ENCODE measurements at regions not wholly inside any gene's neighbourhood (a gene's known extent, or its start where the extent isn't known, plus 50 kb on each side); places are given as distances from the start of the nearest gene placed in this dataset.

DNA sequence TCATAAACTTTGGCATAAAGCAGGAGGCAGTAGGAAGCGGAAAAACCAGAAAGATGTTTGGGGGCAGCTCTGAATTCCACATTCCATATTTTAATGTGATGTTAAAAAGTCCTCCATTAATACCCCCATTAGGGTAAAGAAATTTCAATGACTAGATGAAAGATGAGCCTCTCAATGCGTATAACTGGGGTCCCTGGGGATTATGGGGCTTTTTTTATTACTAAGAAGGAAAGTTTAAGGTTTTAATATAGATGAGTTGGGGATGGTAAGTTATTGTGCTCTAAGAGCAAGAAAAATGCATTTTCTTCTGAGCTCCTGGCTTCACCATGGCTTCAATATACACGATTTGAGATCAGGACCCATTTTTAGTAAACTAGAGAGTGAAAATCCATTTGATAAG lies 321.9 kb downstream of the CDK5RAP2 start:
- 61% methylated on average over 1 of the region's 3 CpGs for WGBS
- H4K8ac ChIP-seq (ENCODE audit: low read length): no peak overlapping the region
- H2BK120ac ChIP-seq (ENCODE audit: low read depth, low read length): no peak overlapping the region

GRCh38 chr9:120257483-120257882 lies 322.5 kb downstream of the CDK5RAP2 start:
- no peak for DNase-seq
- no peak overlapping the region for H3K18ac ChIP-seq (ENCODE audit: low read depth in 1 of 2, low read length in 2 of 2)
- no peaks in the 10 kb centered on the region for H3K4me1 ChIP-seq (ENCODE audit: control insufficient read depth, insufficient read depth, low read depth, low read length)
- H3K27ac ChIP-seq (ENCODE audit: low read length, poor library complexity, severe bottlenecking): no peak overlapping the region
- H3K9me3 ChIP-seq (ENCODE audit: control insufficient read depth, low read length): no peaks in the 10 kb centered on the region
- H2AK5ac ChIP-seq (ENCODE audit: low read length, severe bottlenecking): no peak overlapping the region
- WGBS: 72% methylated on average over 4 of the region's 6 CpGs
- H3K23ac ChIP-seq (ENCODE audit: low read length in 2 of 2): no peak overlapping the region
- H3K4ac ChIP-seq (ENCODE audit: low read depth in 1 of 2, low read length in 2 of 2): no peak overlapping the region
- no peak overlapping the region for H3K4me2 ChIP-seq (ENCODE audit: low read length, poor library complexity, severe bottlenecking)
- H3K36me3 ChIP-seq (ENCODE audit: control insufficient read depth in 1 of 2, insufficient read depth in 2 of 2, low read depth in 1 of 2, low read length in 2 of 2): no peaks in the 10 kb centered on the region
- no peak overlapping the region for H4K8ac ChIP-seq (ENCODE audit: low read length)
- no peak overlapping the region for H3K14ac ChIP-seq (ENCODE audit: low read length in 2 of 2)
- H4K91ac ChIP-seq (ENCODE audit: low read length): no peak overlapping the region
- H3K4me3 ChIP-seq (ENCODE audit: insufficient read depth in 1 of 2, low read depth in 1 of 2, low read length in 2 of 2): no peak overlapping the region
- no peak overlapping the region for H2BK15ac ChIP-seq (ENCODE audit: low read depth, poor library complexity, severe bottlenecking)
- no peak overlapping the region for H2BK120ac ChIP-seq (ENCODE audit: low read depth, low read length)
- no peaks in the 10 kb centered on the region for H3K79me1 ChIP-seq (replicated peaks; ENCODE audit: low read length, poor library complexity, severe bottlenecking)
- no peak overlapping the region for H2BK12ac ChIP-seq (ENCODE audit: low read length in 2 of 2)
- no peak overlapping the region for H2BK5ac ChIP-seq (ENCODE audit: low read depth, low read length, poor library complexity, severe bottlenecking)
- H3K27me3 ChIP-seq (ENCODE audit: control insufficient read depth in 1 of 2, insufficient read depth in 1 of 2, low read length in 2 of 2): peaks cover 0 to 30% of the 10 kb centered on the region in 2 experiments
- no peak overlapping the region for H2AFZ ChIP-seq (ENCODE audit: low read depth, low read length)
- H3K9ac ChIP-seq (ENCODE audit: low read length): no peak overlapping the region

More for the DNA sequence above, 321.9 kb downstream of the CDK5RAP2 start:
- Histone ChIP-seq H3K14ac (ENCODE audit: low read length in 2 of 2) (no peak overlapping the region), H3K4me3 (ENCODE audit: insufficient read depth in 1 of 2, low read depth in 1 of 2, low read length in 2 of 2) (no peak overlapping the region), H3K36me3 (ENCODE audit: control insufficient read depth in 1 of 2, insufficient read depth in 2 of 2, low read depth in 1 of 2, low read length in 2 of 2) (no peaks in the 10 kb centered on the region), H3K4me1 (ENCODE audit: control insufficient read depth, insufficient read depth, low read depth, low read length) (no peaks in the 10 kb centered on the region), H3K18ac (ENCODE audit: low read depth in 1 of 2, low read length in 2 of 2) (no peak overlapping the region), H3K4me2 (ENCODE audit: low read length, poor library complexity, severe bottlenecking) (no peak overlapping the region), H3K23ac (ENCODE audit: low read length in 2 of 2) (no peak overlapping the region), H2AFZ (ENCODE audit: low read depth, low read length) (no peak overlapping the region), H2BK5ac (ENCODE audit: low read depth, low read length, poor library complexity, severe bottlenecking) (no peak overlapping the region), H3K79me1 (replicated peaks; ENCODE audit: low read length, poor library complexity, severe bottlenecking) (no peaks in the 10 kb centered on the region), H4K91ac (ENCODE audit: low read length) (no peak overlapping the region), H3K9ac (ENCODE audit: low read length) (no peak overlapping the region), H3K9me3 (ENCODE audit: control insufficient read depth, low read length) (no peaks in the 10 kb centered on the region), H3K27ac (ENCODE audit: low read length, poor library complexity, severe bottlenecking) (no peak overlapping the region), H2BK12ac (ENCODE audit: low read length in 2 of 2) (no peak overlapping the region), H2BK15ac (ENCODE audit: low read depth, poor library complexity, severe bottlenecking) (no peak overlapping the region), H3K27me3 (ENCODE audit: control insufficient read depth in 1 of 2, insufficient read depth in 1 of 2, low read length in 2 of 2) (peaks cover 0 to 34% of the 10 kb centered on the region in 2 experiments), H2AK5ac (ENCODE audit: low read length, severe bottlenecking) (no peak overlapping the region), H3K4ac (ENCODE audit: low read depth in 1 of 2, low read length in 2 of 2) (no peak overlapping the region)
- DNase-seq: no peak

GRCh38 chr9:120256146-120256545 lies 323.8 kb downstream of the CDK5RAP2 start:
- no peak overlapping the region for H3K4ac ChIP-seq (ENCODE audit: low read depth in 1 of 2, low read length in 2 of 2)
- H3K36me3 ChIP-seq (ENCODE audit: control insufficient read depth in 1 of 2, insufficient read depth in 2 of 2, low read depth in 1 of 2, low read length in 2 of 2): no peaks in the 10 kb centered on the region
- H2BK5ac ChIP-seq (ENCODE audit: low read depth, low read length, poor library complexity, severe bottlenecking): no peak overlapping the region
- H3K27ac ChIP-seq (ENCODE audit: low read length, poor library complexity, severe bottlenecking): no peak overlapping the region
- H3K4me1 ChIP-seq (ENCODE audit: control insufficient read depth, insufficient read depth, low read depth, low read length): no peaks in the 10 kb centered on the region
- H3K79me1 ChIP-seq (replicated peaks; ENCODE audit: low read length, poor library complexity, severe bottlenecking): no peaks in the 10 kb centered on the region
- no peak overlapping the region for H3K4me3 ChIP-seq (ENCODE audit: insufficient read depth in 1 of 2, low read depth in 1 of 2, low read length in 2 of 2)
- H3K18ac ChIP-seq (ENCODE audit: low read depth in 1 of 2, low read length in 2 of 2): no peak overlapping the region
- H3K9me3 ChIP-seq (ENCODE audit: control insufficient read depth, low read length): no peaks in the 10 kb centered on the region
- no peak overlapping the region for H2AK5ac ChIP-seq (ENCODE audit: low read length, severe bottlenecking)
- H3K14ac ChIP-seq (ENCODE audit: low read length in 2 of 2): no peak overlapping the region
- no peak overlapping the region for H2AFZ ChIP-seq (ENCODE audit: low read depth, low read length)
- no peak overlapping the region for H3K4me2 ChIP-seq (ENCODE audit: low read length, poor library complexity, severe bottlenecking)
- H3K27me3 ChIP-seq (ENCODE audit: control insufficient read depth in 1 of 2, insufficient read depth in 1 of 2, low read length in 2 of 2): peaks cover 0 to 30% of the 10 kb centered on the region in 2 experiments
- H4K8ac ChIP-seq (ENCODE audit: low read length): no peak overlapping the region
- DNase-seq: no peak
- H4K91ac ChIP-seq (ENCODE audit: low read length): no peak overlapping the region
- no peak overlapping the region for H2BK15ac ChIP-seq (ENCODE audit: low read depth, poor library complexity, severe bottlenecking)
- no peak overlapping the region for H2BK120ac ChIP-seq (ENCODE audit: low read depth, low read length)
- no peak overlapping the region for H3K9ac ChIP-seq (ENCODE audit: low read length)
- H3K23ac ChIP-seq (ENCODE audit: low read length in 2 of 2): no peak overlapping the region
- no peak overlapping the region for H2BK12ac ChIP-seq (ENCODE audit: low read length in 2 of 2)

DNA sequence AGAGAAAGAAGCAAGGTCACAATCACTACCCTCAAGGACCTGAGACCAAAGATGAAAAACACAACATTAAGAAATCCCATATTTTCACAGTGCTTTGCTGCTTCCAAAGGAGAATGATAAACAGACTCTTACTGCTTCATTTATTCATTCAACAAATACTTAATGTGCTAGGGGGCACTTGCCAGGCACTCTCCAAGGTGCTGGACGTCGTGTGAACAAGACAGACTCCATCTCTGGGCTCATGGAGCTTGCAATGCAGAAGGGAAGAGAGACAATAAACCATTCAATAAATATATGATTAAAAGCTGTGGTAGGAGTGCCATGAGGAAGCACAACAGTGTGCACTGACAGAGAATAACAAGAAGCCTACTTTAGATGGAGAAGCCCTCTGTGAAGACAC lies 327.7 kb downstream of the CDK5RAP2 start:
- H3K18ac ChIP-seq (ENCODE audit: low read depth in 1 of 2, low read length in 2 of 2): no peak overlapping the region
- H2BK5ac ChIP-seq (ENCODE audit: low read depth, low read length, poor library complexity, severe bottlenecking): no peak overlapping the region
- no peak overlapping the region for H3K14ac ChIP-seq (ENCODE audit: low read length in 2 of 2)
- DNase-seq: no peak
- no peaks in the 10 kb centered on the region for H3K36me3 ChIP-seq (ENCODE audit: control insufficient read depth in 1 of 2, insufficient read depth in 2 of 2, low read depth in 1 of 2, low read length in 2 of 2)
- H3K4me1 ChIP-seq (ENCODE audit: control insufficient read depth, insufficient read depth, low read depth, low read length): no peaks in the 10 kb centered on the region
- no peak overlapping the region for H3K23ac ChIP-seq (ENCODE audit: low read length in 2 of 2)
- H2AFZ ChIP-seq (ENCODE audit: low read depth, low read length): no peak overlapping the region
- no peak overlapping the region for H3K4me2 ChIP-seq (ENCODE audit: low read length, poor library complexity, severe bottlenecking)
- H3K4me3 ChIP-seq (ENCODE audit: insufficient read depth in 1 of 2, low read depth in 1 of 2, low read length in 2 of 2): no peak overlapping the region
- H3K27ac ChIP-seq (ENCODE audit: low read length, poor library complexity, severe bottlenecking): no peak overlapping the region
- peaks cover 5% of the 10 kb centered on the region for H3K9me3 ChIP-seq (ENCODE audit: control insufficient read depth, low read length)
- no peak overlapping the region for H2AK5ac ChIP-seq (ENCODE audit: low read length, severe bottlenecking)
- H4K91ac ChIP-seq (ENCODE audit: low read length): no peak overlapping the region
- no CpG with 5 or more reads among the region's 2 CpGs for WGBS
- H3K9ac ChIP-seq (ENCODE audit: low read length): no peak overlapping the region
- no peak overlapping the region for H2BK15ac ChIP-seq (ENCODE audit: low read depth, poor library complexity, severe bottlenecking)
- H3K4ac ChIP-seq (ENCODE audit: low read depth in 1 of 2, low read length in 2 of 2): no peak overlapping the region
- H3K27me3 ChIP-seq (ENCODE audit: control insufficient read depth in 1 of 2, insufficient read depth in 1 of 2, low read length in 2 of 2): peaks cover 0 to 11% of the 10 kb centered on the region in 2 experiments
- no peak overlapping the region for H2BK12ac ChIP-seq (ENCODE audit: low read length in 2 of 2)
- H2BK120ac ChIP-seq (ENCODE audit: low read depth, low read length): no peak overlapping the region
- H3K79me1 ChIP-seq (replicated peaks; ENCODE audit: low read length, poor library complexity, severe bottlenecking): no peaks in the 10 kb centered on the region
- no peak overlapping the region for H4K8ac ChIP-seq (ENCODE audit: low read length)

Measured in mesenchymal stem cell (in vitro differentiated cells and primary cell).